Testis (tissue), 2 donors: ENCODE measurements at regions not wholly inside any gene's neighbourhood (a gene's known extent, or its start where the extent isn't known, plus 50 kb on each side); places are given as distances from the start of the nearest gene placed in this dataset.

Source experiments
- POLR2A ChIP-seq: fragments of 450-650 bp; IDR thresholded peaks from one replicate; pipeline ENCODE4 v1.6.1; 2017; ENCODE audit warnings: antibody characterized with exemption, mild to moderate bottlenecking, moderate library complexity
- TF ChIP-seq, protein P1 (sequence below), 3 experiments: fragments of 450-650 bp in 2 of 3; fragments of 200-600 bp in 1 of 3; sonication (generic) in 1 of 3; IDR thresholded peaks; one replicate each; pipeline ENCODE4 v1.5.1; 2016 to 2019; ENCODE audit warnings: antibody characterized with exemption in 3 of 3, mild to moderate bottlenecking in 2 of 3, moderate library complexity in 1 of 3

DNA sequence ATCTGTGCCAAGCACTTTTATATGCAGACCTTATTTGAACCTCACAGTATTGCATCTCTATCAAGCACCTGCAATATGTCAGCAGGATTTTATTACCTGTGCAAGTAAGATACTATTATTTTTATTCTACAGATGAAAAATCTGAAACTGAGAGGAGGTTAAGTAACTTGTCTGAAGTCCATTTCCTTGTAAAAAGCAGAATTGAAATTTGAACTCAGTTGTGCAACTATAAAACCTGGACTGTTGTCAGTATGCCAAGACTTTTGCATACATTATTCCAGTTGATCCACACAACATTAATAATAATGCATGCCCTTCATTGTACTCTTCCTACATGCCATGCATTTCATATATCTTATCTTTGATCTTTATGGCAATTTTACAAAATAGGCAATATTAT, 82.2 kb upstream of the BRINP1 start:
- no peak for TF ChIP-seq POLR2A
- TF ChIP-seq, protein P1, sequence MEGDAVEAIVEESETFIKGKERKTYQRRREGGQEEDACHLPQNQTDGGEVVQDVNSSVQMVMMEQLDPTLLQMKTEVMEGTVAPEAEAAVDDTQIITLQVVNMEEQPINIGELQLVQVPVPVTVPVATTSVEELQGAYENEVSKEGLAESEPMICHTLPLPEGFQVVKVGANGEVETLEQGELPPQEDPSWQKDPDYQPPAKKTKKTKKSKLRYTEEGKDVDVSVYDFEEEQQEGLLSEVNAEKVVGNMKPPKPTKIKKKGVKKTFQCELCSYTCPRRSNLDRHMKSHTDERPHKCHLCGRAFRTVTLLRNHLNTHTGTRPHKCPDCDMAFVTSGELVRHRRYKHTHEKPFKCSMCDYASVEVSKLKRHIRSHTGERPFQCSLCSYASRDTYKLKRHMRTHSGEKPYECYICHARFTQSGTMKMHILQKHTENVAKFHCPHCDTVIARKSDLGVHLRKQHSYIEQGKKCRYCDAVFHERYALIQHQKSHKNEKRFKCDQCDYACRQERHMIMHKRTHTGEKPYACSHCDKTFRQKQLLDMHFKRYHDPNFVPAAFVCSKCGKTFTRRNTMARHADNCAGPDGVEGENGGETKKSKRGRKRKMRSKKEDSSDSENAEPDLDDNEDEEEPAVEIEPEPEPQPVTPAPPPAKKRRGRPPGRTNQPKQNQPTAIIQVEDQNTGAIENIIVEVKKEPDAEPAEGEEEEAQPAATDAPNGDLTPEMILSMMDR (IDR thresholded peaks at IDR 0.05): no peak
